Parathyroid adenoma (tissue), 2 donors: ENCODE measurements at regions not wholly inside any gene's neighbourhood (a gene's known extent, or its start where the extent isn't known, plus 50 kb on each side); places are given as distances from the start of the nearest gene placed in this dataset.

ENCODE experiments used
- H2AFZ ChIP-seq: fragments of 300-600 bp; sonication (generic); one replicate; pipeline ENCODE4 v1.7.0; 2017; ENCODE audit warnings: antibody characterized with exemption, mild to moderate bottlenecking
- H3K27ac ChIP-seq: fragments of 300-600 bp; sonication (generic); one replicate; pipeline ENCODE4 v1.7.0; 2017
- H3K27me3 ChIP-seq: fragments of 300-600 bp; sonication (generic); one replicate; pipeline ENCODE4 v1.7.0; 2017; ENCODE audit warnings: low read length; ENCODE audit not compliant: control insufficient read depth, insufficient read depth
- H3K36me3 ChIP-seq: fragments of 300-600 bp; sonication (generic); one replicate; pipeline ENCODE4 v1.7.0; 2017; ENCODE audit warnings: low read length; ENCODE audit not compliant: control insufficient read depth, insufficient read depth
- H3K4me1 ChIP-seq: fragments of 300-600 bp; sonication (generic); one replicate; pipeline ENCODE4 v1.7.0; 2017; ENCODE audit warnings: control low read depth
- H3K4me2 ChIP-seq: fragments of 300-600 bp; sonication (generic); one replicate; pipeline ENCODE4 v1.7.0; 2017; ENCODE audit warnings: low read length
- H3K4me3 ChIP-seq: fragments of 300-600 bp; sonication (generic); one replicate; pipeline ENCODE4 v1.7.0; 2017; ENCODE audit warnings: low read depth, low read length
- H3K79me2 ChIP-seq: fragments of 300-600 bp; sonication (generic); one replicate; pipeline ENCODE4 v1.7.0; 2017; ENCODE audit warnings: control low read depth
- H3K9ac ChIP-seq: fragments of 300-600 bp; sonication (generic); one replicate; pipeline ENCODE4 v1.7.0; 2017; ENCODE audit warnings: mild to moderate bottlenecking
- H3K9me3 ChIP-seq: fragments of 300-600 bp; sonication (generic); one replicate; pipeline ENCODE4 v1.7.0; 2017; ENCODE audit warnings: low read length; ENCODE audit not compliant: control insufficient read depth
- TF ChIP-seq, protein P1 (sequence below): fragments of 300-600 bp; sonication (generic); IDR thresholded peaks from one replicate; pipeline ENCODE4 v1.7.0; 2017; ENCODE audit warnings: antibody characterized with exemption, mild to moderate bottlenecking
- donor health status: primary hyperparathyroidism.

DNA sequence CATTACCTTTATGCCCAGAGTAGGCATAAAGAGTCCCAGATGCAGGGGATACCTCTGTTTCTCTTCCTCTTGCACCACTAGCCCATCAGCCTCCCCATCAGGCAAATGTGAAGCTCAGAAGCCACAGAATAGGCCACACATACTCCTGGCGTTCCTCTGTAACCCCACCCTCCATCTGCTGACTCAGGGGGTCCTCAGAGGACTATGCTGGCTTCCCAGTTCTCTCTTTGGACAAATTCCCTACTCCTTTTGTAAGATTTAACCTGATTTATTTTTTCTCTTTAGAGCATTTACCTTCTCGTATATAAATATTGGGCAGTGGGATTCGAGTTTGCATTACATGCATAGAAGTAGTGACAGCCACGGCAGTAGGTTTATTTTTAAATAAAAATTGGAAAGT, 262.3 kb upstream of the CADM1 start:
- no peaks in the 10 kb centered on the region for H3K9me3 ChIP-seq
- no peak overlapping the region for H3K4me2 ChIP-seq
- H3K4me1 ChIP-seq, result no peaks in the 10 kb centered on the region
- no peak overlapping the region for H3K27ac ChIP-seq
- no peaks in the 10 kb centered on the region for H3K36me3 ChIP-seq
- no peak overlapping the region for H3K4me3 ChIP-seq
- no peak overlapping the region for H2AFZ ChIP-seq
- TF ChIP-seq, protein P1, sequence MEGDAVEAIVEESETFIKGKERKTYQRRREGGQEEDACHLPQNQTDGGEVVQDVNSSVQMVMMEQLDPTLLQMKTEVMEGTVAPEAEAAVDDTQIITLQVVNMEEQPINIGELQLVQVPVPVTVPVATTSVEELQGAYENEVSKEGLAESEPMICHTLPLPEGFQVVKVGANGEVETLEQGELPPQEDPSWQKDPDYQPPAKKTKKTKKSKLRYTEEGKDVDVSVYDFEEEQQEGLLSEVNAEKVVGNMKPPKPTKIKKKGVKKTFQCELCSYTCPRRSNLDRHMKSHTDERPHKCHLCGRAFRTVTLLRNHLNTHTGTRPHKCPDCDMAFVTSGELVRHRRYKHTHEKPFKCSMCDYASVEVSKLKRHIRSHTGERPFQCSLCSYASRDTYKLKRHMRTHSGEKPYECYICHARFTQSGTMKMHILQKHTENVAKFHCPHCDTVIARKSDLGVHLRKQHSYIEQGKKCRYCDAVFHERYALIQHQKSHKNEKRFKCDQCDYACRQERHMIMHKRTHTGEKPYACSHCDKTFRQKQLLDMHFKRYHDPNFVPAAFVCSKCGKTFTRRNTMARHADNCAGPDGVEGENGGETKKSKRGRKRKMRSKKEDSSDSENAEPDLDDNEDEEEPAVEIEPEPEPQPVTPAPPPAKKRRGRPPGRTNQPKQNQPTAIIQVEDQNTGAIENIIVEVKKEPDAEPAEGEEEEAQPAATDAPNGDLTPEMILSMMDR, result no peak
- no peaks in the 10 kb centered on the region for H3K27me3 ChIP-seq
- no peak overlapping the region for H3K9ac ChIP-seq
- no peaks in the 10 kb centered on the region for H3K79me2 ChIP-seq

DNA sequence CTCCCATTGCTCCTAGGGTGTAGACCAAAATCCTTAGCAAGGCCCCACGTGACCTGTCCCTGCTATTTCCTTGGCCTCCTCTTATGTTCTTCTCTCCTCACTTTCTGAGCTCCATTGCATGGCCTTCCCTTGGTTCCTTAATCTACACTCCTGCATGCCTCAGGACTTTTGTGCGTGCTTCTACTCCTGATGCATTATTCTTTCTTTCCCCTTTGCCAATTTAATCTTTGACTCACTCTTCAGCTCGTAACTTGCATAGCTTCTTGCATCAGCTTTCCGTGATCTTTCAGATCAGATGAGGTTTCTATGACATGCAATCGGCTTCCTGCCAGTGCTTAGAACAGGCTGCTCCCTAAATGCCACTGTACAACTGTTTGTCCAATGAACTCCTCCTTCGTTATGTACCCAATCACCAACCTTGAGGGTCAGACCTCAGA, 261.6 kb upstream of the CADM1 start:
- TF ChIP-seq, protein P1, result no peak
- Histone ChIP-seq H2AFZ (no peak overlapping the region), H3K27me3 (no peaks in the 10 kb centered on the region), H3K9me3 (no peaks in the 10 kb centered on the region), H3K36me3 (no peaks in the 10 kb centered on the region), H3K4me2 (no peak overlapping the region), H3K9ac (no peak overlapping the region), H3K79me2 (no peaks in the 10 kb centered on the region), H3K4me1 (no peaks in the 10 kb centered on the region), H3K27ac (no peak overlapping the region), H3K4me3 (no peak overlapping the region)

GRCh38 chr11:115764176-115764575, 260.0 kb upstream of the CADM1 start:
- no peak overlapping the region for H3K4me2 ChIP-seq
- no peaks in the 10 kb centered on the region for H3K79me2 ChIP-seq
- no peaks in the 10 kb centered on the region for H3K36me3 ChIP-seq
- H3K4me3 ChIP-seq, result no peak overlapping the region
- H3K9ac ChIP-seq, result no peak overlapping the region
- no peaks in the 10 kb centered on the region for H3K27me3 ChIP-seq
- H2AFZ ChIP-seq, result no peak overlapping the region
- TF ChIP-seq, protein P1, result no peak
- no peaks in the 10 kb centered on the region for H3K4me1 ChIP-seq
- H3K9me3 ChIP-seq, result no peaks in the 10 kb centered on the region
- no peak overlapping the region for H3K27ac ChIP-seq

DNA sequence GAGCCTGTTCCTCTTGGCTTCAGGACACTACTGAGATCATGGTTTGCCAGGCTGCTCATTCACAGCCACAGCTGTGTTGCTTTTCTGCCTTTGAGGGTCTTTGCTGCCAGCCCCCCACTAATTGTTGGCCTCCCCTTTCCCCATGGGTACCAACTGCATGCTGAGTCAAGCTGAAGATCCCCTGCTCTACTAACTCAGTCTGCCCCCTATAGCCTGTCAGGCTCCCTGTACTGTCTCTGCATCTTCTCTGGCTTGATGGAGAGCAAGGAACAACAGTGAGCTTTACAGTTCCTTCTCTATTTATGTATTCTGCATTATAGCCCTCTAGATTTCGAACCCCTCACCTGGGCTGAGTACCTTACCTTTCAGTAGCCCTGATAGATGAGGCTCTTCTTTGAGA, 257.6 kb upstream of the CADM1 start:
- no peaks in the 10 kb centered on the region for H3K27me3 ChIP-seq
- no peaks in the 10 kb centered on the region for H3K4me1 ChIP-seq
- no peaks in the 10 kb centered on the region for H3K79me2 ChIP-seq
- H3K9ac ChIP-seq, result no peak overlapping the region
- no peaks in the 10 kb centered on the region for H3K9me3 ChIP-seq
- TF ChIP-seq, protein P1, result no peak
- H3K4me2 ChIP-seq, result no peak overlapping the region
- H3K4me3 ChIP-seq, result no peak overlapping the region
- H3K27ac ChIP-seq, result no peak overlapping the region
- H2AFZ ChIP-seq, result no peak overlapping the region
- no peaks in the 10 kb centered on the region for H3K36me3 ChIP-seq

GRCh38 chr11:115761348-115761747, 257.1 kb upstream of the CADM1 start:
- Histone ChIP-seq H3K9ac (no peak overlapping the region), H3K36me3 (no peaks in the 10 kb centered on the region), H3K27ac (no peak overlapping the region), H3K4me1 (no peaks in the 10 kb centered on the region), H3K9me3 (no peaks in the 10 kb centered on the region), H3K4me3 (no peak overlapping the region), H3K27me3 (no peaks in the 10 kb centered on the region), H2AFZ (no peak overlapping the region), H3K79me2 (no peaks in the 10 kb centered on the region), H3K4me2 (no peak overlapping the region)
- TF ChIP-seq, protein P1, result no peak
